HCT116 (cell line): ENCODE measurements at regions not wholly inside any gene's neighbourhood (a gene's known extent, or its start where the extent isn't known, plus 50 kb on each side); places are given as distances from the start of the nearest gene placed in this dataset.

Source experiments
- POLR2A ChIP-seq: IDR thresholded peaks from 2 replicates; pipeline ENCODE4 v1.7.0; 2011; ENCODE audit warnings: borderline replicate concordance; ENCODE audit not compliant: insufficient read depth, insufficient read length; ENCODE audit errors: extremely low read depth
- ZNF274 ChIP-seq: fragments of 200-500 bp; sonication (Bioruptor generic); IDR thresholded peaks from 2 replicates; pipeline ENCODE4 v1.6.1; 2014; ENCODE audit warnings: mild to moderate bottlenecking, low read depth, low read length, inconsistent platforms
- TF ChIP-seq, protein P1 (sequence below), 3 experiments: fragments of 200-600 bp in 1 of 3; sonication (generic) in 1 of 3; IDR thresholded peaks in 2 of 3; conservative IDR thresholded peaks in 1 of 3; 2 replicates each; pipeline ENCODE4 v1.5.1; 2012 to 2017; ENCODE audit warnings: low read depth in 2 of 3, low read length in 2 of 3, antibody characterized with exemption in 1 of 3, borderline replicate concordance in 1 of 3, control low read depth in 1 of 3, mild to moderate bottlenecking in 1 of 3, mixed read lengths in 1 of 3, mixed run types in 1 of 3, moderate library complexity in 1 of 3; ENCODE audit not compliant: insufficient read depth in 1 of 3
- TF ChIP-seq, protein P2 (sequence below): IDR thresholded peaks from 2 replicates; pipeline ENCODE4 v1.6.1; 2012

GRCh38 chr2:15850534-15850933 is 89.8 kb upstream of the MYCN start:
- TF ChIP-seq, protein P1, sequence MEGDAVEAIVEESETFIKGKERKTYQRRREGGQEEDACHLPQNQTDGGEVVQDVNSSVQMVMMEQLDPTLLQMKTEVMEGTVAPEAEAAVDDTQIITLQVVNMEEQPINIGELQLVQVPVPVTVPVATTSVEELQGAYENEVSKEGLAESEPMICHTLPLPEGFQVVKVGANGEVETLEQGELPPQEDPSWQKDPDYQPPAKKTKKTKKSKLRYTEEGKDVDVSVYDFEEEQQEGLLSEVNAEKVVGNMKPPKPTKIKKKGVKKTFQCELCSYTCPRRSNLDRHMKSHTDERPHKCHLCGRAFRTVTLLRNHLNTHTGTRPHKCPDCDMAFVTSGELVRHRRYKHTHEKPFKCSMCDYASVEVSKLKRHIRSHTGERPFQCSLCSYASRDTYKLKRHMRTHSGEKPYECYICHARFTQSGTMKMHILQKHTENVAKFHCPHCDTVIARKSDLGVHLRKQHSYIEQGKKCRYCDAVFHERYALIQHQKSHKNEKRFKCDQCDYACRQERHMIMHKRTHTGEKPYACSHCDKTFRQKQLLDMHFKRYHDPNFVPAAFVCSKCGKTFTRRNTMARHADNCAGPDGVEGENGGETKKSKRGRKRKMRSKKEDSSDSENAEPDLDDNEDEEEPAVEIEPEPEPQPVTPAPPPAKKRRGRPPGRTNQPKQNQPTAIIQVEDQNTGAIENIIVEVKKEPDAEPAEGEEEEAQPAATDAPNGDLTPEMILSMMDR (IDR thresholded peaks at IDR 0.05 in 2 of 3, conservative IDR thresholded peaks at IDR 0.05 in 1 of 3; ENCODE audit: borderline replicate concordance in 1 of 3, insufficient read depth in 1 of 3, low read depth in 2 of 3, low read length in 2 of 3), result no peak
- TF ChIP-seq POLR2A, result no peak
- TF ChIP-seq ZNF274, result no peak
- TF ChIP-seq, protein P2, sequence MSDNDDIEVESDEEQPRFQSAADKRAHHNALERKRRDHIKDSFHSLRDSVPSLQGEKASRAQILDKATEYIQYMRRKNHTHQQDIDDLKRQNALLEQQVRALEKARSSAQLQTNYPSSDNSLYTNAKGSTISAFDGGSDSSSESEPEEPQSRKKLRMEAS, result no peak
